ENCODE measurements at regions not wholly inside any gene's neighbourhood (a gene's known extent, or its start where the extent isn't known, plus 50 kb on each side); places are given as distances from the start of the nearest gene placed in this dataset.

GRCh38 chr7:80082213-80082612 lies 52.4 kb upstream of the GNAI1 start:
- TF ChIP-seq JUN (IDR thresholded peaks at IDR 0.05; ENCODE audit: borderline replicate concordance, insufficient read depth, insufficient read length, low read depth) (peak; percentile 77), POLR2A (IDR thresholded peaks at IDR 0.05; ENCODE audit: low read depth, low read length) (no peak)
- TF ChIP-seq, protein P1, sequence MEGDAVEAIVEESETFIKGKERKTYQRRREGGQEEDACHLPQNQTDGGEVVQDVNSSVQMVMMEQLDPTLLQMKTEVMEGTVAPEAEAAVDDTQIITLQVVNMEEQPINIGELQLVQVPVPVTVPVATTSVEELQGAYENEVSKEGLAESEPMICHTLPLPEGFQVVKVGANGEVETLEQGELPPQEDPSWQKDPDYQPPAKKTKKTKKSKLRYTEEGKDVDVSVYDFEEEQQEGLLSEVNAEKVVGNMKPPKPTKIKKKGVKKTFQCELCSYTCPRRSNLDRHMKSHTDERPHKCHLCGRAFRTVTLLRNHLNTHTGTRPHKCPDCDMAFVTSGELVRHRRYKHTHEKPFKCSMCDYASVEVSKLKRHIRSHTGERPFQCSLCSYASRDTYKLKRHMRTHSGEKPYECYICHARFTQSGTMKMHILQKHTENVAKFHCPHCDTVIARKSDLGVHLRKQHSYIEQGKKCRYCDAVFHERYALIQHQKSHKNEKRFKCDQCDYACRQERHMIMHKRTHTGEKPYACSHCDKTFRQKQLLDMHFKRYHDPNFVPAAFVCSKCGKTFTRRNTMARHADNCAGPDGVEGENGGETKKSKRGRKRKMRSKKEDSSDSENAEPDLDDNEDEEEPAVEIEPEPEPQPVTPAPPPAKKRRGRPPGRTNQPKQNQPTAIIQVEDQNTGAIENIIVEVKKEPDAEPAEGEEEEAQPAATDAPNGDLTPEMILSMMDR (IDR thresholded peaks at IDR 0.05; ENCODE audit: extremely low read depth in 1 of 2, insufficient read depth in 1 of 2, low read depth in 1 of 2, low read length in 2 of 2) = no peak

Measured in endothelial cell of umbilical vein (primary cell).